ENCODE measurements at regions not wholly inside any gene's neighbourhood (a gene's known extent, or its start where the extent isn't known, plus 50 kb on each side); places are given as distances from the start of the nearest gene placed in this dataset.
A peak's percentile ranks its signal among the peaks of the same experiment; 100 is the strongest.

DNA sequence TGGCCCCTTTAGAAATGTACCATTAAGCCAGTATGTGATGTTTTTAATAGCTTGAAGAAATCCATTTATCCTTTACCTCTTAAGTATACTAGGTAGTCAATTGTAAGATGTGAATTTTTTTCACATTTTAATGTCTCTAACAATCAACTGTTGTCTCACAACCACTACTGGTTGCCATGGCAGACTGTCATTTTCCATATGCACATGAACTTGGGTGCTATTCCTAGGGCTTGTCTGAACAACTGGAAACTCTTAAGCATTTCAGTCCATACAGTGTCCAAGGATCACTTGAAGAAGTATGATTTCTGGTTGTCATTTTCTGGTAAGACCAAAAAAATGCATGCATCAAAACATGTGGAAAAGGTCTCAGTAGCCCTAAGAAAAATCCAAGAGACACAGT lies 315.1 kb downstream of the HHIPL2 start:
- DNase-seq, result no peak

GRCh38 chr1:222229672-222230312 lies 318.1 kb downstream of the HHIPL2 start:
- no peak for DNase-seq

- DNase-seq, result no peak
Observed at GRCh38 chr1:222225316-222225691, 322.6 kb downstream of the HHIPL2 start.

DNA sequence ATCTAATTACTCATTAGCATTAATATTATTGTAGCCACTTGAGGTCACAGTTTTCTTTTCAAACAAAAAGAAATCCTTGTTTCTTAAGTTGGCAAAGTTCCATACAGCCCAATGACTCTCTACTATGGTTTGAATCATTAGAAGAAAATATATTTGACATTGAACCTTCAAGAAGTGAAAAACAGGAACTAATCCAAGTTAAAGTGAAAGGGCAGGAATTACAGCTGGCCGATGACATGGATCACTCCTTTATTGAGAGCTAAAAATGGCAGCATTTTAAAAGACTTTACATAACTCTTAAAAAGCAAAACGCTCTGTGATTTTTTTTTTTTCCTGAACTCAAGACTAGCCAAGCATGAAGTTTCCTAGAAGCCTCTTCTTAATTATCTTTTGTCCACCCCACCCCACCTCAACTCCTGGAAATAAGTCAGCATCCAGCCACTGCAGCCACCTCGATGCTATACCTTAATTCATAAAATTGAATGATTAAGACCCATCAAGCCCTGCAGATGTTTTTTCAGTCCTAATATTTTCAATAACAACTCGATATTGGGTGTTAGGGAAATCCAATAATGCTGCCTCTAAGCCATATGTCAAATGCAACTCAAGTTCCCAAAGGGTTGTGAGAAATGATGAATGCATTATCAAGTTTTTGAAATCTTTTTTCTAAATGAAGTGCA lies 323.1 kb downstream of the HHIPL2 start:
- DNase-seq, result peak; percentile 31

DNA sequence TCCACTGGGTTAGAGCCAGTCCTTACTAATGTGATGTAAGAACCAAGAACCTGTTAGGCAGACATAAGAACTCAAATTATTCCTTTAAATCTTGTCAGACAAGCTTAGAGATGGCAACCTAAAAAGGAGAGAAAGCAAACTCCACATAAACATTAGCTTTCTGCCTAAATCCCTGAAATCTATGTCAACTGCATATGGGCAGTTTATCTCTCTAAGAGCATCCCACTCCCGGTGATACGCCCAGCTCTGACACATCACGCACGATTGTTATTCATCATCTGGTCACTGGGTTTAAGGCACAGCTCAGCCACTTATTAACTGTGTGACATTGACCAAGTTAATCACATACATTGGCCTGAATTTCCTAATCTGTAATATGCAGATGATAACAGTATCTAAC lies 323.7 kb downstream of the HHIPL2 start:
- peak; percentile 13 for DNase-seq

DNA sequence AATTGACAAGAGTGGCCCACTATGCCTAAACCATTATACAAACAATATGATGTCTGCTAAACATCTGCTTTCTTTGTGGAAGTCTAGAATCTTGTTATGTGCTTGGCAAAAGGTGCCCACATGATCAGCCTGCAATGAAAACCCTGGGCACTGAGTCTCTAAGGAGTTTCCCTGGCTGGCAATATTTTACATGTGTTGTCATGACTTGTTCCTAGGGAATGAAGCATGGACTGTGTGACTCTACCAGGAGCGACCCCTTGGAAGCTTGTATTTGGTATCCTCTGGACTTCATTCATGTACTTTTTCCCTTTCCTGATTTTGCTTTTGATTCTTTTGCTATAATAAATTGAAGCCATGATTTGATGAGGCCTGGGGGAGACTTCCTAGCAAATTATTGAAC lies 324.9 kb downstream of the HHIPL2 start:
- DNase-seq, result no peak

GRCh38 chr1:222216255-222216754 lies 331.6 kb downstream of the HHIPL2 start:
- no peak for DNase-seq

DNA sequence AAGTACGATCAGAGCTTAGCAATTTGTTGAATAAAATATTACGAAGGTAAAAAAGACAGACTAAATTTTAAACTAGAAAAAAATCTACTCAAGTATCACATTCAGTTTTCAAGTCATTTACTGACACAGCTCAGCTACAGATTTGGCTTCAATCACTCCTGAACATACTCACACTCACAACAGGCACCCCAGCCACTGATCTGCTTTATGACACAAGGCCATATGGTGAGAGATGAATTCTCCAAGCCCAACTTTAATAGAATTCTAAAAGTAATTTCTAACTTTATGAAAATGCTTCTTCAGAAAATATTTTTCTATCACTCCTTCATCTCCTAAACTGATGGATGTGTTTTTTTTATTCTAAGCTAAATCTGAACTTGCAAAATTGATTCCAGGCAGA lies 337.1 kb downstream of the HHIPL2 start:
- DNase-seq, result no peak

GRCh38 chr1:222204475-222204874 lies 343.4 kb downstream of the HHIPL2 start:
- no peak for DNase-seq

DNA sequence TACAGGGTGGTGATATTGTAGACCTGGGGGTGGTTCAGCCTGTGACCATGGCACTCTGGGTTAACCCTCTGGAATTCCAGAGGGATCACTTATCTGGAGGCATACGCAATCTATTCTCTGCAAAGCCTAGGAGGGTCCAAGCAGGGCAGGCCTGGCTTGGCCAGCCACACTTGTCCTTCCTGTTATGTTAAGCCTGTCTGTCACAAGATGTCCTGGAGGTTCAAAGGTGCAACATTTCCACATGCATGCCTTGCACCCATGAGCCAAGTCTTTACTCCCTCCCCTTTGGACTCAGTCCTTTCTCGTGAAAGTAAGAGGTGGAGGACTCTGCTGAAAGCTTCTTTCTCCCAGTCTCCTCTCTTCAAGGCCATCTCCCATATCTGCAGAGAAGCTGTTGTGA lies 345.1 kb downstream of the HHIPL2 start:
- no peak for DNase-seq

- DNase-seq, result no peak
Observed at GRCh38 chr1:222196736-222197135, 351.2 kb downstream of the HHIPL2 start.

GRCh38 chr1:222196288-222196687 lies 351.6 kb downstream of the HHIPL2 start:
- DNase-seq, result no peak

- no peak for DNase-seq
Observed at GRCh38 chr1:222195857-222196256, 352.0 kb downstream of the HHIPL2 start.

- no peak for DNase-seq
Observed at GRCh38 chr1:222189218-222189617, 358.7 kb downstream of the HHIPL2 start.

- no peak for DNase-seq
Observed at GRCh38 chr1:222187566-222188332, 360.2 kb downstream of the HHIPL2 start.

GRCh38 chr1:222182641-222183040 lies 365.3 kb downstream of the HHIPL2 start:
- DNase-seq, result peak; percentile 51

GRCh38 chr1:222181191-222181590 lies 366.7 kb downstream of the HHIPL2 start:
- DNase-seq, result no peak

DNA sequence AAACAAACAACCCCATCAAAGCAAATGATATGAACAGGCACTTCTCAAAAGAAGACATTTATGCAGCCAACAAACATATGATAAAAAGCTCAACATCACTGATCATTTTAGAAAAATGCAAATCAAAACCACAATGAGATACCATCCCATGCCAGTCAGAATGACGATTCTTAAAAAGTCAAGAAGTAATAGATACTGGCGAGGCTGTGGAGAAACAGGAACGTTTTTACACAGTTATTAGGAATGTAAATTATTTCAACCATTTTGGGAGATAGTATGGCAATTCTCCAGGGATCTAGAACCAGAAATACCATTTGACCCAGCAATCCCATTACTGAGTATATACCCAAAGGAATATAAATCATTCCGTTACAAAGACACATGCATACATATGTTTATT lies 370.4 kb downstream of the HHIPL2 start:
- peak; percentile 88 for DNase-seq

DNA sequence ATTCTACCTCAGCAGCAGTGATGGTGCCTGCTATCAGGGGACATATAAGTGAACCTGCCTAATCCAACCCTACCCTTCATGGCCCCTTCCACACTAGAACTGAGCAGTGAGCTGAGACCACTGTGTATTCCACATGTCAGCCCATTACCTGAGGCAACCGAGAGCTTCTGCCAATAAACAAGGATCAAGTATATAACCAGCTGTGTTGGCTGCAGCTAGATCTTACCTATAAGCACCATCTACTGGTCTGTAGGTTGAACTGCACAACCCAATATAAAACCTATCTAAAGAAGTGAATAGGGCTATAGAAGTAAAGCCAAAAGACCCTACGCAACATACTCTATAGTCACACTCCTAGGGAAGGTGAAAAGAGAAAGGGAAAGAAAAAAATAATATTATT lies 376.9 kb downstream of the HHIPL2 start:
- DNase-seq, result peak; percentile 48

DNA sequence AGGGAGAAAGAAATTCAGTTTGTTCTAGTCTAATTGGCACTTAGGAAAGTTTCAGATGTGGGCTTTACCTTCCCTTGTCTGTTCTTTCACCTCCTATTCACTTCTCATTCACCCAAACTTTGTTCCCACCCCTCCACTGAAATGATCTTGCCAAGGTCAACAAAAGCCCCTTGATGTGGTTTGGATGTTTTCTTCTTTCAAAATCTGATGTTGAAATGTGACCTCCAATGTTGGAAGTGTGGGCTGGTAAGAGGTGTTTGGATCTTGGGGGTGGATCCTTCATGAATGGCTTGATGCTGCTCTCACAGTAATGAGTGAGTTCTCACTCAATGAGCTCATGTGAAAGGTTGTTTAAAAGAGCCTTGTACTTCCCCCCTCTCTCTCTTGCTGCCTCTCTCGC lies 379.3 kb downstream of the HHIPL2 start:
- DNase-seq, result no peak

DNA sequence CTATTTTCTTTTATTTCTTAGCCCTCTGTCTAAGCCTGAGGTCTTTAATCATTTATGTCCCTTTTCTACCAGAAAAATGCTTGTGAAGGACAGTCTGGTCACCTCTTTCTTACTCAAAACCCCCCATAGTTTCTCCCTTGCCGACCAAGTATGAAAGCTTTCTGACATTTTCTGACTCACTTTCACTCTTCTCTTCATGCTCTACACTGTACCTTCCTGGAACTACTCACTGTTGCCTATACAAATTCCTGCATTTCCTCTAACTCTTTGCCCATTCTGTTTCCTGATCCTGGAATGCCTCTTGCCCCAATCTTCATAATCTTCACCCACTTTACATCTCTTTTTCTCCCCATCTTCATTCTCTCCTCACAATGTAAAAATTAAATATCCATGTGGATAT lies 380.0 kb downstream of the HHIPL2 start:
- peak; percentile 42 for DNase-seq

GRCh38 chr1:222167111-222167510 lies 380.8 kb downstream of the HHIPL2 start:
- DNase-seq, result peak; percentile 97

- no peak for DNase-seq
Observed at GRCh38 chr1:222165629-222166028, 382.3 kb downstream of the HHIPL2 start.

DNA sequence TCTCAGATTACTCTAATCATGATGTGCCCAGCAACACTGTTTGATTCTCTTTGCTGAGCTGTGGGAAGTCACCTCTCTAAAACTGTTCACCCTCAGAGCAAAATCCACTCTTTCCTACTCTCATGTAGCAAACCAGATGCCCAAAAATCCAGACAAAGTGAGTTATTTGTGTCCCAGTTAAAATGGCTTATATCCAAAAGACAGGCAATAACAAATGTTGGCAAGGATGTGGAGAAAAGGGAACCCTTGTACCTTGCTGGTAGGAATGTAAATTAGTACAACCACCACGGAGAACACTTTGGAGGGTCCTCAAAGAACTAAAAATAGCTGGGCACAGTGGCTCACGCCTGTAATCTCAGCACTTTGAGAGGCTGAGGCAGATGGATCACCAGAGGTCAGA lies 384.0 kb downstream of the HHIPL2 start:
- DNase-seq, result no peak
